H9 (cell line): ENCODE measurements at regions not wholly inside any gene's neighbourhood (a gene's known extent, or its start where the extent isn't known, plus 50 kb on each side); places are given as distances from the start of the nearest gene placed in this dataset.

Experiments
- DNase-seq: peaks from one replicate; pipeline ENCODE4 v3.0.0-alpha.2; 2017
- H2AFZ ChIP-seq: one replicate; pipeline ENCODE4 v1.6.1; 2013; ENCODE audit warnings: mild to moderate bottlenecking, low read length, control low read depth, moderate library complexity
- H2AK5ac ChIP-seq: 2 replicates; pipeline ENCODE4 v1.6.1; 2013; ENCODE audit warnings: low read length, control low read depth, mixed read lengths; ENCODE audit not compliant: insufficient read length
- H2BK120ac ChIP-seq: one replicate; pipeline ENCODE4 v1.6.1; 2013; ENCODE audit warnings: low read depth, mild to moderate bottlenecking, low read length, control low read depth, inconsistent platforms; ENCODE audit not compliant: poor library complexity, severe bottlenecking
- H2BK12ac ChIP-seq: 2 replicates; pipeline ENCODE4 v1.6.1; 2013; ENCODE audit warnings: low read length, control low read depth, mixed read lengths, low read depth; ENCODE audit not compliant: insufficient read length
- H2BK15ac ChIP-seq: 2 replicates; pipeline ENCODE4 v1.6.1; 2013; ENCODE audit warnings: low read depth, low read length, control low read depth
- H2BK20ac ChIP-seq: one replicate; pipeline ENCODE4 v1.6.1; 2013; ENCODE audit warnings: low read depth, mild to moderate bottlenecking, low read length, control low read depth, inconsistent platforms; ENCODE audit not compliant: poor library complexity, severe bottlenecking
- H2BK5ac ChIP-seq: 2 replicates; pipeline ENCODE4 v1.6.1; 2013; ENCODE audit warnings: low read length, control low read depth, mixed read lengths; ENCODE audit not compliant: insufficient read length
- H3K14ac ChIP-seq: 2 replicates; pipeline ENCODE4 v1.6.1; 2013; ENCODE audit warnings: low read length, control low read depth; ENCODE audit not compliant: insufficient read depth
- H3K18ac ChIP-seq: 2 replicates; pipeline ENCODE4 v1.6.1; 2013; ENCODE audit warnings: low read depth, mild to moderate bottlenecking, mixed read lengths, low read length, control low read depth; ENCODE audit not compliant: insufficient read length
- H3K23ac ChIP-seq: 2 replicates; pipeline ENCODE4 v1.6.1; 2013; ENCODE audit warnings: low read length, control low read depth, mixed read lengths, low read depth; ENCODE audit not compliant: insufficient read length
- H3K23me2 ChIP-seq: 2 replicates; pipeline ENCODE4 v1.6.1; 2013; ENCODE audit warnings: low read depth, mild to moderate bottlenecking, mixed read lengths, low read length, control low read depth; ENCODE audit not compliant: insufficient read length, poor library complexity, severe bottlenecking
- H3K27ac ChIP-seq: 2 replicates; pipeline ENCODE4 v1.5.1; 2013; ENCODE audit warnings: low read length, control low read depth, mixed read lengths, low read depth; ENCODE audit not compliant: insufficient read length
- H3K27me3 ChIP-seq: 2 replicates; pipeline ENCODE4 v1.6.1; 2013; ENCODE audit warnings: low read length, control low read depth, inconsistent platforms; ENCODE audit not compliant: insufficient read depth
- H3K4ac ChIP-seq: 2 replicates; pipeline ENCODE4 v1.6.1; 2013; ENCODE audit warnings: low read depth, mild to moderate bottlenecking, control low read depth, inconsistent platforms, low read length, moderate library complexity
- H3K4me1 ChIP-seq: 2 replicates; pipeline ENCODE4 v1.6.1; 2013; ENCODE audit warnings: low read length, control low read depth, inconsistent platforms; ENCODE audit not compliant: insufficient read depth
- H3K4me2 ChIP-seq: 2 replicates; pipeline ENCODE4 v1.6.1; 2013; ENCODE audit warnings: low read length, control low read depth, mixed read lengths; ENCODE audit not compliant: insufficient read length, insufficient read depth
- H3K56ac ChIP-seq: 2 replicates; pipeline ENCODE4 v1.6.1; 2013; ENCODE audit warnings: low read depth, mild to moderate bottlenecking, mixed read lengths, low read length, control low read depth; ENCODE audit not compliant: insufficient read length
- H3K79me1 ChIP-seq: 2 replicates; pipeline ENCODE4 v1.6.1; 2013; ENCODE audit warnings: low read depth, mild to moderate bottlenecking, moderate library complexity, low read length, control low read depth, inconsistent platforms; ENCODE audit not compliant: insufficient read depth, poor library complexity, severe bottlenecking
- H3K79me2 ChIP-seq: 2 replicates; pipeline ENCODE4 v1.6.1; 2013; ENCODE audit warnings: low read length, control low read depth, inconsistent platforms; ENCODE audit not compliant: insufficient read depth
- H3K9ac ChIP-seq: 2 replicates; pipeline ENCODE4 v1.6.1; 2013; ENCODE audit warnings: low read length, control low read depth, mixed read lengths; ENCODE audit not compliant: insufficient read length; ENCODE audit errors: extremely low read depth
- H3K9me3 ChIP-seq: one replicate; pipeline ENCODE4 v1.6.1; 2013; ENCODE audit warnings: low read depth, low read length, inconsistent platforms; ENCODE audit not compliant: control insufficient read depth
- H3T11ph ChIP-seq: one replicate; pipeline ENCODE4 v1.6.1; 2013; ENCODE audit warnings: mild to moderate bottlenecking, low read length, control low read depth, inconsistent platforms
- H4K20me1 ChIP-seq: one replicate; pipeline ENCODE4 v1.6.1; 2013; ENCODE audit not compliant: control insufficient read depth, insufficient read length, insufficient read depth
- H4K5ac ChIP-seq: 2 replicates; pipeline ENCODE4 v1.6.1; 2013; ENCODE audit warnings: low read depth, mild to moderate bottlenecking, mixed read lengths, low read length, control low read depth; ENCODE audit not compliant: insufficient read length
- H4K8ac ChIP-seq: replicated peaks from 2 replicates; pipeline ENCODE4 v1.6.1; 2013; ENCODE audit warnings: low read length, control low read depth, mixed read lengths, low read depth; ENCODE audit not compliant: insufficient read length
- H4K91ac ChIP-seq: 2 replicates; pipeline ENCODE4 v1.6.1; 2013; ENCODE audit warnings: low read depth, mild to moderate bottlenecking, moderate library complexity, mixed read lengths, low read length, control low read depth; ENCODE audit not compliant: insufficient read length
- H3K27ac Mint-ChIP-seq, 3 experiments: 2 replicates in 2 of 3; 3 replicates in 1 of 3; pipeline ENCODE4 v1.8.0; 2020 to 2021; ENCODE audit warnings: mixed read lengths in 3 of 3, mild to moderate bottlenecking in 1 of 3, moderate library complexity in 1 of 3
- H3K27me3 Mint-ChIP-seq: 2 replicates; pipeline ENCODE4 v1.8.0; 2021; ENCODE audit warnings: low read depth, mild to moderate bottlenecking, moderate library complexity, mixed read lengths
- H3K36me3 Mint-ChIP-seq, 3 experiments: 2 replicates in 2 of 3; 3 replicates in 1 of 3; pipeline ENCODE4 v1.8.0; 2020 to 2021; ENCODE audit warnings: low read depth in 3 of 3, mixed read lengths in 3 of 3; ENCODE audit not compliant: insufficient read depth in 1 of 3
- H3K4me1 Mint-ChIP-seq, 2 experiments: 2 replicates each; pipeline ENCODE4 v1.8.0; 2020; ENCODE audit warnings: mixed read lengths in 2 of 2
- H3K4me3 Mint-ChIP-seq, 2 experiments: 2 replicates in 1 of 2; 3 replicates in 1 of 2; pipeline ENCODE4 v1.8.0; 2020 to 2021; ENCODE audit warnings: mild to moderate bottlenecking in 2 of 2, mixed read lengths in 2 of 2, moderate library complexity in 1 of 2
- H3K9me3 Mint-ChIP-seq, 2 experiments: 2 replicates in 1 of 2; 3 replicates in 1 of 2; pipeline ENCODE4 v1.8.0; 2020; ENCODE audit warnings: mild to moderate bottlenecking in 2 of 2, mixed read lengths in 2 of 2, moderate library complexity in 1 of 2
- CTCF ChIP-seq: fragments of 200-600 bp; sonication (generic); conservative IDR thresholded peaks from 3 replicates; pipeline ENCODE4 v1.8.0; 2021; ENCODE audit warnings: antibody characterized with exemption, mild to moderate bottlenecking
- WGBS: extraction: QIAGEN DNeasy Blood & Tissue Kit; methylation state at CpG from one replicate; pipeline ENCODE4 v1.1.7; 2013; ENCODE audit warnings: missing lambda C conversion rate, low lambda C conversion rate, mixed read lengths; ENCODE audit not compliant: insufficient read length; ENCODE audit errors: extremely low coverage; 5-methylcytosine and 5-hydroxymethylcytosine counted together

- Histone ChIP-seq H4K5ac (no peak overlapping the region), H3K23me2 (no peaks in the 10 kb centered on the region), H2BK15ac (no peak overlapping the region), H4K20me1 (no peaks in the 10 kb centered on the region), H2AK5ac (no peak overlapping the region), H3K79me2 (no peaks in the 10 kb centered on the region), H3K4me1 (no peaks in the 10 kb centered on the region), H3K14ac (no peak overlapping the region), H3K27me3 (no peaks in the 10 kb centered on the region), H3K23ac (no peak overlapping the region), H3K18ac (no peak overlapping the region), H4K8ac (no peak overlapping the region), H3K9me3 (no peaks in the 10 kb centered on the region), H3T11ph (no peak overlapping the region), H4K91ac (no peak overlapping the region), H3K56ac (no peak overlapping the region), H3K9ac (no peak overlapping the region), H2AFZ (no peak overlapping the region), H3K4me2 (no peak overlapping the region), H3K27ac (no peak overlapping the region), H2BK120ac (no peak overlapping the region), H3K4ac (no peak overlapping the region), H2BK5ac (no peak overlapping the region), H2BK20ac (no peak overlapping the region), H3K79me1 (no peaks in the 10 kb centered on the region), H2BK12ac (no peak overlapping the region)
- H3K4me3 Mint-ChIP-seq = no peak overlapping the region
- no CpG with 5 or more reads among the region's 3 CpGs for WGBS
- no peak for DNase-seq
- H3K36me3 Mint-ChIP-seq = no peaks in the 10 kb centered on the region
- peaks cover 2% of the 10 kb centered on the region in 2 experiments for H3K4me1 Mint-ChIP-seq
- H3K27me3 Mint-ChIP-seq = no peaks in the 10 kb centered on the region
- no peak for TF ChIP-seq CTCF
- no peaks in the 10 kb centered on the region; a peak in 1 of 5 replicates for H3K9me3 Mint-ChIP-seq
- H3K27ac Mint-ChIP-seq = no peak overlapping the region
Observed at GRCh38 chr9:11204521-11204920, 591.7 kb upstream of the PTPRD start.
